ENCODE measurements at regions not wholly inside any gene's neighbourhood (a gene's known extent, or its start where the extent isn't known, plus 50 kb on each side); places are given as distances from the start of the nearest gene placed in this dataset.

GRCh38 chr10:4262449-4262848 lies 477.4 kb upstream of the KLF6 start:
- H3K27ac Mint-ChIP-seq (ENCODE audit: unreplicated experiment) = no peak overlapping the region
- H3K36me3 Mint-ChIP-seq (ENCODE audit: insufficient read depth, unreplicated experiment) = no peaks in the 10 kb centered on the region
- Histone ChIP-seq H3K27me3 (replicated peaks; ENCODE audit: control insufficient read depth, insufficient read depth, low read length) (no peaks in the 10 kb centered on the region), H3K36me3 (ENCODE audit: control insufficient read depth, insufficient read depth, low read length) (no peaks in the 10 kb centered on the region), H3K4me1 (no peaks in the 10 kb centered on the region), H3K4me3 (ENCODE audit: low read depth, low read length) (no peak overlapping the region), H3K9me3 (no peaks in the 10 kb centered on the region)
- H3K27me3 Mint-ChIP-seq (ENCODE audit: insufficient read depth, unreplicated experiment) = no peaks in the 10 kb centered on the region
- H3K4me1 Mint-ChIP-seq (ENCODE audit: low read depth, unreplicated experiment) = no peaks in the 10 kb centered on the region
- intact Hi-C loops (cut with micrococcal nuclease; ENCODE audit: unreplicated experiment) = no loop called here
- no peak for TF ChIP-seq CTCF (IDR thresholded peaks at IDR 0.05; ENCODE audit: insufficient read depth in 1 of 2, low read depth in 1 of 2, low read length in 1 of 2, severe bottlenecking in 1 of 2, unreplicated experiment in 1 of 2)
- DNase-seq = no peak
- H3K4me3 Mint-ChIP-seq (ENCODE audit: unreplicated experiment) = no peak overlapping the region
- ChIA-PET POLR2A (no interaction called here), CTCF (no interaction called here)
- H3K9me3 Mint-ChIP-seq (ENCODE audit: unreplicated experiment) = no peaks in the 10 kb centered on the region
- no TSS peak for BruUV-seq (replicated peaks)

GRCh38 chr10:4260483-4261124 lies 475.6 kb upstream of the KLF6 start:
- H3K27ac Mint-ChIP-seq (ENCODE audit: unreplicated experiment) = no peak overlapping the region
- CTCF ChIA-PET = no interaction called here

GRCh38 chr10:4257939-4258465 lies 473.0 kb upstream of the KLF6 start:
- POLR2A ChIA-PET = no interaction called here
- Mint-ChIP-seq H3K36me3 (ENCODE audit: insufficient read depth, unreplicated experiment) (no peaks in the 10 kb centered on the region), H3K9me3 (ENCODE audit: unreplicated experiment) (no peaks in the 10 kb centered on the region), H3K4me1 (ENCODE audit: low read depth, unreplicated experiment) (no peaks in the 10 kb centered on the region), H3K27ac (ENCODE audit: unreplicated experiment) (no peak overlapping the region), H3K27me3 (ENCODE audit: insufficient read depth, unreplicated experiment) (peaks cover 7% of the 10 kb centered on the region), H3K4me3 (ENCODE audit: unreplicated experiment) (no peak overlapping the region)
- intact Hi-C loops (cut with micrococcal nuclease; ENCODE audit: unreplicated experiment) = no loop called here
- no TSS peak for BruUV-seq (replicated peaks)
- CTCF ChIA-PET = no interaction called here
- H3K36me3 ChIP-seq (ENCODE audit: control insufficient read depth, insufficient read depth, low read length) = no peaks in the 10 kb centered on the region
- no peaks in the 10 kb centered on the region for H3K4me1 ChIP-seq
- TF ChIP-seq CTCF (IDR thresholded peaks at IDR 0.05; ENCODE audit: insufficient read depth in 1 of 2, low read depth in 1 of 2, low read length in 1 of 2, severe bottlenecking in 1 of 2, unreplicated experiment in 1 of 2) = no peak
- H3K4me3 ChIP-seq (ENCODE audit: low read depth, low read length) = no peak overlapping the region
- DNase-seq = no peak
- no peaks in the 10 kb centered on the region for H3K9me3 ChIP-seq
- no peaks in the 10 kb centered on the region for H3K27me3 ChIP-seq (replicated peaks; ENCODE audit: control insufficient read depth, insufficient read depth, low read length)

More at GRCh38 chr10:4260483-4261124, 475.6 kb upstream of the KLF6 start:
- no TSS peak for BruUV-seq (replicated peaks)
- no peaks in the 10 kb centered on the region for H3K9me3 ChIP-seq
- no peak overlapping the region for H3K4me3 ChIP-seq (ENCODE audit: low read depth, low read length)
- H3K36me3 ChIP-seq (ENCODE audit: control insufficient read depth, insufficient read depth, low read length) = no peaks in the 10 kb centered on the region
- H3K27me3 Mint-ChIP-seq (ENCODE audit: insufficient read depth, unreplicated experiment) = peaks cover 2% of the 10 kb centered on the region
- POLR2A ChIA-PET = no interaction called here
- intact Hi-C loops (cut with micrococcal nuclease; ENCODE audit: unreplicated experiment) = no loop called here
- H3K4me1 ChIP-seq = no peaks in the 10 kb centered on the region
- no peaks in the 10 kb centered on the region for H3K36me3 Mint-ChIP-seq (ENCODE audit: insufficient read depth, unreplicated experiment)
- no peaks in the 10 kb centered on the region for H3K9me3 Mint-ChIP-seq (ENCODE audit: unreplicated experiment)
- H3K4me3 Mint-ChIP-seq (ENCODE audit: unreplicated experiment) = no peak overlapping the region
- H3K27me3 ChIP-seq (replicated peaks; ENCODE audit: control insufficient read depth, insufficient read depth, low read length) = no peaks in the 10 kb centered on the region
- no peak for DNase-seq
- H3K4me1 Mint-ChIP-seq (ENCODE audit: low read depth, unreplicated experiment) = no peaks in the 10 kb centered on the region
- TF ChIP-seq CTCF (IDR thresholded peaks at IDR 0.05; ENCODE audit: insufficient read depth in 1 of 2, low read depth in 1 of 2, low read length in 1 of 2, severe bottlenecking in 1 of 2, unreplicated experiment in 1 of 2) = no peak
